GM12892 (cell line): ENCODE measurements at regions not wholly inside any gene's neighbourhood (a gene's known extent, or its start where the extent isn't known, plus 50 kb on each side); places are given as distances from the start of the nearest gene placed in this dataset.

ENCODE experiments used
- POLR2A ChIP-seq: IDR thresholded peaks from 2 replicates; pipeline ENCODE4 v1.6.1; 2011; ENCODE audit warnings: low read depth, low read length, control low read depth
- POLR2AphosphoS5 ChIP-seq: IDR thresholded peaks from 2 replicates; pipeline ENCODE4 v1.6.1; 2011; ENCODE audit warnings: low read depth, low read length, control low read depth

DNA sequence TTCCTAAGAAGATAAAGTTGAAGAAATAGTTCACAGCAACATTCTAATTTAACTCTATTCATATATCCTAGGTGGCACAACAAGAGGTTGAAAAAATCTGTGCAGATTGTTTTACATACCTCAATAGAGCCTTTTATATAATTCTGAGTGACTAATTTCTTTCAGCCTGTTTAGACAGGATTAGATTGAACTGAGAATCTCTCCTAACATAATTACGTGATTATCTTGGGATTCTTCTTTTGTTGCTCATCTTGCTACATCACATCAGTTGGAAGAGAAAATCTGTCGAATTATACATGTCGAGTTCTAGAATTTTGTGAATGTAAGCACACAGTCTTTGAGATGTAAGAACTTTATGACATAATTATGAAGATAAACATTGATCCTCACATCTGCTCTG, 1873.7 kb upstream of the IGFBP7 start:
- TF ChIP-seq POLR2A (no peak), POLR2AphosphoS5 (no peak)
